ENCODE measurements at regions not wholly inside any gene's neighbourhood (a gene's known extent, or its start where the extent isn't known, plus 50 kb on each side); places are given as distances from the start of the nearest gene placed in this dataset.

DNA sequence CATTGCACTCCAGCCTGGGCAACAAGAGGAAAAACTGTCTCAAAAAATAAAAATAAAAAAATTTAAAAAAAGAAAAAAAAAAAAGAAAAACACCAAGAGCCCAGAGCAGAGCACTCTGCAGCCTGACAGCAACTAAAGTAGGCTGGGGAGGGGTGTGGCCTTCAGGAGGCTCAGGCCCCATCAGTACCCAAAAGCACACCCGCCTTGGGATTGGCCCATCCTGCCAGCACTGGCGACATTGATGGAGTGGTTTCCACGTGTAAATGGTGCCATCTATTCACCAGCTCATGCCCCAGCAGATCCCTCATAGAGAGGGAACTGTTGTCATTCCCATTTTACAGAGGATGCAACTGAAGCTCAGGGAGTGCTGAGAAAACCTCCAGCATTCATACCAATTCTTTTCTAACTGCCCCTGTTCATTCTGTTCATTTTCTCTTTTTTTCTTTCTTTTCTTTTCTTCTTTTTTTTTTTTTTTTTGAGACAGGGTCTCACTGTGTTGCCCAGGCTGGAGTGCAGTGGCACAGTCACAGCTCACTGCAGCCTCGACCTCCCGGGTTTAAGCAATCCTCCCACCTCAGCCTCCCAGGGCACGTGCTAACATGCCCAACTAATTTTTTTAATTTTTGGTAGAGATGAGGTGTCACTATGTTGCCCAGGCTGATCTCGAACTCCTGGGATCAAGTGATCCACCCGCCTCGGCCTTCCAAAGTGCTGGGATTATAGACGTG lies 89.3 kb downstream of the IRF2BPL start:
- Histone ChIP-seq H3K36me3 (ENCODE audit: control insufficient read depth in 2 of 2, insufficient read depth in 2 of 2, low read length in 1 of 2) (no peaks in the 10 kb centered on the region), H3K27me3 (replicated peaks in 1 of 2; ENCODE audit: control insufficient read depth in 2 of 2, insufficient read depth in 2 of 2, low read length in 1 of 2) (no peaks in the 10 kb centered on the region), H4K20me1 (ENCODE audit: control insufficient read depth, insufficient read depth) (no peaks in the 10 kb centered on the region), H3K4me1 (ENCODE audit: control insufficient read depth, insufficient read depth, low read length) (peaks cover 10% of the 10 kb centered on the region), H2AFZ (ENCODE audit: control insufficient read depth, low read depth, low read length) (no peak overlapping the region), H3K27ac (ENCODE audit: control insufficient read depth, insufficient read depth) (no peak overlapping the region), H3K4me2 (ENCODE audit: control insufficient read depth, insufficient read depth) (no peak overlapping the region), H3K9ac (ENCODE audit: control insufficient read depth, insufficient read depth, low read length) (no peak overlapping the region), H3K79me2 (ENCODE audit: control insufficient read depth, insufficient read depth, low read length) (no peaks in the 10 kb centered on the region), H3K9me3 (replicated peaks; ENCODE audit: control insufficient read depth, insufficient read depth, low read length) (no peaks in the 10 kb centered on the region), H3K4me3 (no peak overlapping the region)
- FAIRE-seq (no peak), DNase-seq (ENCODE audit: low read depth, low spot score) (no peak), ATAC-seq (no peak)
- in situ Hi-C loops (cut with MboI): no loop called here
- intact Hi-C loops (cut with micrococcal nuclease; ENCODE audit: unreplicated experiment): no loop called here
- no TSS peak for BruUV-seq (replicated peaks)
- ChIA-PET CTCF (interaction anchor here (0.6 to 8.1 kb wide), 3 partner anchors 23 to 52 kb away, joined by 3 to 189 read pairs (median 3); no protein-coding TSS in a partner anchor), POLR2A (interaction anchor here (0.8 to 2.0 kb wide), 4 partner anchors 9 to 88 kb away, joined by 3 to 4 read pairs (median 4); no protein-coding TSS in a partner anchor), SMC1A (ENCODE audit: uncharacterized antibody, unreplicated experiment) (interaction anchor here (1.3 to 12.3 kb wide), 2 partner anchors 10 to 22 kb away, joined by 8 to 233 read pairs; no protein-coding TSS in a partner anchor), RAD21 (ENCODE audit: unreplicated experiment) (interaction anchor here (0.8 to 11.9 kb wide), 3 partner anchors 20 to 114 kb away, joined by 3 to 233 read pairs (median 4); no protein-coding TSS in a partner anchor)
- WGBS (ENCODE audit: insufficient coverage, insufficient replicate concordance, low lambda C conversion rate, missing lambda C conversion rate): 78% methylated on average over 10 of the region's 10 CpGs
- no peak for TF ChIP-seq NFIC (IDR thresholded peaks at IDR 0.05; ENCODE audit: low read depth, low read length)
- no peak for TF ChIP-seq FOS (IDR thresholded peaks at IDR 0.05; ENCODE audit: borderline replicate concordance, extremely low read depth, insufficient read length)
- TF ChIP-seq SREBF1 (IDR thresholded peaks at IDR 0.05; ENCODE audit: low read length): no peak
- TF ChIP-seq, protein P1, sequence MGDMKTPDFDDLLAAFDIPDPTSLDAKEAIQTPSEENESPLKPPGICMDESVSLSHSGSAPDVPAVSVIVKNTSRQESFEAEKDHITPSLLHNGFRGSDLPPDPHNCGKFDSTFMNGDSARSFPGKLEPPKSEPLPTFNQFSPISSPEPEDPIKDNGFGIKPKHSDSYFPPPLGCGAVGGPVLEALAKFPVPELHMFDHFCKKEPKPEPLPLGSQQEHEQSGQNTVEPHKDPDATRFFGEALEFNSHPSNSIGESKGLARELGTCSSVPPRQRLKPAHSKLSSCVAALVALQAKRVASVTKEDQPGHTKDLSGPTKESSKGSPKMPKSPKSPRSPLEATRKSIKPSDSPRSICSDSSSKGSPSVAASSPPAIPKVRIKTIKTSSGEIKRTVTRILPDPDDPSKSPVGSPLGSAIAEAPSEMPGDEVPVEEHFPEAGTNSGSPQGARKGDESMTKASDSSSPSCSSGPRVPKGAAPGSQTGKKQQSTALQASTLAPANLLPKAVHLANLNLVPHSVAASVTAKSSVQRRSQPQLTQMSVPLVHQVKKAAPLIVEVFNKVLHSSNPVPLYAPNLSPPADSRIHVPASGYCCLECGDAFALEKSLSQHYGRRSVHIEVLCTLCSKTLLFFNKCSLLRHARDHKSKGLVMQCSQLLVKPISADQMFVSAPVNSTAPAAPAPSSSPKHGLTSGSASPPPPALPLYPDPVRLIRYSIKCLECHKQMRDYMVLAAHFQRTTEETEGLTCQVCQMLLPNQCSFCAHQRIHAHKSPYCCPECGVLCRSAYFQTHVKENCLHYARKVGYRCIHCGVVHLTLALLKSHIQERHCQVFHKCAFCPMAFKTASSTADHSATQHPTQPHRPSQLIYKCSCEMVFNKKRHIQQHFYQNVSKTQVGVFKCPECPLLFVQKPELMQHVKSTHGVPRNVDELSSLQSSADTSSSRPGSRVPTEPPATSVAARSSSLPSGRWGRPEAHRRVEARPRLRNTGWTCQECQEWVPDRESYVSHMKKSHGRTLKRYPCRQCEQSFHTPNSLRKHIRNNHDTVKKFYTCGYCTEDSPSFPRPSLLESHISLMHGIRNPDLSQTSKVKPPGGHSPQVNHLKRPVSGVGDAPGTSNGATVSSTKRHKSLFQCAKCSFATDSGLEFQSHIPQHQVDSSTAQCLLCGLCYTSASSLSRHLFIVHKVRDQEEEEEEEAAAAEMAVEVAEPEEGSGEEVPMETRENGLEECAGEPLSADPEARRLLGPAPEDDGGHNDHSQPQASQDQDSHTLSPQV (IDR thresholded peaks at IDR 0.05): no peak
- TF ChIP-seq NRF1 (conservative IDR thresholded peaks at IDR 0.05; ENCODE audit: low read depth, low read length): no peak
- TF ChIP-seq STAT1 (conservative IDR thresholded peaks at IDR 0.05): no peak
- TF ChIP-seq CBFB (IDR thresholded peaks at IDR 0.05; ENCODE audit: low read depth): no peak
- TF ChIP-seq SIN3A (IDR thresholded peaks at IDR 0.05; ENCODE audit: low read depth, low read length): no peak
- no peak for TF ChIP-seq USF2 (IDR thresholded peaks at IDR 0.05; ENCODE audit: borderline replicate concordance, low read depth, low read length)
- no peak for TF ChIP-seq FOXM1 (IDR thresholded peaks at IDR 0.05; ENCODE audit: low read depth, low read length)
- TF ChIP-seq PML (IDR thresholded peaks at IDR 0.05; ENCODE audit: low read length): no peak
- TF ChIP-seq, protein P2, sequence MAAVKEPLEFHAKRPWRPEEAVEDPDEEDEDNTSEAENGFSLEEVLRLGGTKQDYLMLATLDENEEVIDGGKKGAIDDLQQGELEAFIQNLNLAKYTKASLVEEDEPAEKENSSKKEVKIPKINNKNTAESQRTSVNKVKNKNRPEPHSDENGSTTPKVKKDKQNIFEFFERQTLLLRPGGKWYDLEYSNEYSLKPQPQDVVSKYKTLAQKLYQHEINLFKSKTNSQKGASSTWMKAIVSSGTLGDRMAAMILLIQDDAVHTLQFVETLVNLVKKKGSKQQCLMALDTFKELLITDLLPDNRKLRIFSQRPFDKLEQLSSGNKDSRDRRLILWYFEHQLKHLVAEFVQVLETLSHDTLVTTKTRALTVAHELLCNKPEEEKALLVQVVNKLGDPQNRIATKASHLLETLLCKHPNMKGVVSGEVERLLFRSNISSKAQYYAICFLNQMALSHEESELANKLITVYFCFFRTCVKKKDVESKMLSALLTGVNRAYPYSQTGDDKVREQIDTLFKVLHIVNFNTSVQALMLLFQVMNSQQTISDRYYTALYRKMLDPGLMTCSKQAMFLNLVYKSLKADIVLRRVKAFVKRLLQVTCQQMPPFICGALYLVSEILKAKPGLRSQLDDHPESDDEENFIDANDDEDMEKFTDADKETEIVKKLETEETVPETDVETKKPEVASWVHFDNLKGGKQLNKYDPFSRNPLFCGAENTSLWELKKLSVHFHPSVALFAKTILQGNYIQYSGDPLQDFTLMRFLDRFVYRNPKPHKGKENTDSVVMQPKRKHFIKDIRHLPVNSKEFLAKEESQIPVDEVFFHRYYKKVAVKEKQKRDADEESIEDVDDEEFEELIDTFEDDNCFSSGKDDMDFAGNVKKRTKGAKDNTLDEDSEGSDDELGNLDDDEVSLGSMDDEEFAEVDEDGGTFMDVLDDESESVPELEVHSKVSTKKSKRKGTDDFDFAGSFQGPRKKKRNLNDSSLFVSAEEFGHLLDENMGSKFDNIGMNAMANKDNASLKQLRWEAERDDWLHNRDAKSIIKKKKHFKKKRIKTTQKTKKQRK (IDR thresholded peaks at IDR 0.05; ENCODE audit: low read depth, low read length): no peak
- TF ChIP-seq RELB (IDR thresholded peaks at IDR 0.05; ENCODE audit: low read depth): no peak
- no peak for TF ChIP-seq BACH1 (IDR thresholded peaks at IDR 0.05; ENCODE audit: borderline replicate concordance)

Data from GM12878 (cell line).